Tibial nerve (tissue), 4 donors: ENCODE measurements at regions not wholly inside any gene's neighbourhood (a gene's known extent, or its start where the extent isn't known, plus 50 kb on each side); places are given as distances from the start of the nearest gene placed in this dataset.
"Not testable (repeated sequence)": the region's sequence is repeated elsewhere in the genome, so short reads cannot be mapped to it uniquely, and the experiment has no call there.

Experiments
- DNase-seq, 2 donors: peaks; one replicate each; pipeline ENCODE4 v3.0.0-alpha.2; 2019; ENCODE audit warnings: low spot score in 2 of 2
- H3K27ac ChIP-seq, 4 donors: fragments of 200-600 bp; sonication (generic) in 3 of 4; one replicate each; pipeline ENCODE4 v1.5.1; 2017 to 2019; ENCODE audit warnings: mild to moderate bottlenecking in 1 of 4
- H3K27me3 ChIP-seq, 2 donors: fragments of 200-600 bp; sonication (generic) in 1 of 2; one replicate each; pipeline versions ENCODE4 v1.5.1 to v1.6.0; 2017 to 2019
- H3K36me3 ChIP-seq, 3 donors: fragments of 200-600 bp; sonication (generic); one replicate each; pipeline ENCODE4 v1.5.1; 2018 to 2019
- H3K4me1 ChIP-seq, 4 donors: fragments of 200-600 bp; sonication (generic) in 3 of 4; one replicate each; pipeline ENCODE4 v1.5.1; 2017 to 2019
- H3K4me3 ChIP-seq, 4 donors: fragments of 200-600 bp; sonication (generic) in 3 of 4; one replicate each; pipeline ENCODE4 v1.5.1; 2017 to 2019; ENCODE audit warnings: mild to moderate bottlenecking in 1 of 4, moderate library complexity in 1 of 4
- H3K9me3 ChIP-seq, 4 donors: fragments of 200-600 bp; sonication (generic) in 3 of 4; one replicate each; pipeline ENCODE4 v1.5.1; 2017 to 2019
- CTCF ChIP-seq, 5 experiments: fragments of 200-600 bp in 3 of 5; fragments of 450-650 bp in 2 of 5; sonication (generic) in 3 of 5; IDR thresholded peaks; one replicate each; pipeline ENCODE4 v1.5.1; 2016 to 2019; ENCODE audit warnings: antibody characterized with exemption in 5 of 5, mild to moderate bottlenecking in 3 of 5, moderate library complexity in 2 of 5
- EP300 ChIP-seq, 2 donors: sonication (generic); formaldehyde crosslinking; IDR thresholded peaks; one replicate each; pipeline ENCODE4 v1.6.1; 2017; ENCODE audit warnings: antibody characterized with exemption in 2 of 2, mild to moderate bottlenecking in 1 of 2
- POLR2A ChIP-seq, 2 donors: fragments of 450-650 bp; IDR thresholded peaks; one replicate each; pipeline ENCODE4 v1.6.1; 2017; ENCODE audit warnings: antibody characterized with exemption in 2 of 2, mild to moderate bottlenecking in 2 of 2, moderate library complexity in 2 of 2
- WGBS, 2 donors: methylation state at CpG; one replicate each; pipeline ENCODE4 v1.1.5; 2018; 5-methylcytosine and 5-hydroxymethylcytosine counted together

DNA sequence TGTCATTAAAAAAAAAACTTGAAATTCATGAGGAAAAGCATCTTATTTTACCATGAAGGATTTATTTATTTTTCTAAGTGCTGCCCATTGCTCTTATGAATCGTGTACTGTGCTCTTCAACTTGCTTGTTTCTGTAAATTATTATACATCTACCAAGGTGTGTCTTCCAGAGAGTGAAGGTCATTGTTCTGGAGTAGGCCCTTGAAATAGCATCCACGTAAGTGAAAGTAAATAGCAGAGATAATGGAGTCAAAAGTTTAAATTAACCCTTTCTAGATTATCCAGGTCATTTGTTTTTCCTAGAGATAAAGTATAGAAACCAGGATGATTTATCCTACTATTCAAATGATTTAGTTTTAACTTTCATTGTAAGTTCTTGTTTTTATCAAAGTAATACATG is 473.1 kb downstream of the DIRAS2 start:
- H3K4me3 ChIP-seq, result no peak overlapping the region
- no peaks in the 10 kb centered on the region for H3K27me3 ChIP-seq
- TF ChIP-seq CTCF (IDR thresholded peaks at IDR 0.05) (no peak), POLR2A (IDR thresholded peaks at IDR 0.05) (no peak), EP300 (IDR thresholded peaks at IDR 0.05) (no peak)
- H3K9me3 ChIP-seq, result peaks cover 0 to 7% (median 0%) of the 10 kb centered on the region in 4 donors
- H3K36me3 ChIP-seq, result no peaks in the 10 kb centered on the region
- DNase-seq, result no peak
- H3K4me1 ChIP-seq, result no peaks in the 10 kb centered on the region
- H3K27ac ChIP-seq, result no peak overlapping the region
- 60 to 66% methylated on average over 2 of the region's 2 CpGs for WGBS, 2 donors

GRCh38 chr9:90173935-90174334 is 468.7 kb downstream of the DIRAS2 start:
- DNase-seq, H3K4me3 ChIP-seq, H3K36me3 ChIP-seq, H3K27ac ChIP-seq, H3K9me3 ChIP-seq, H3K4me1 ChIP-seq, H3K27me3 ChIP-seq: not testable (repeated sequence)
- WGBS, 2 donors, result 86 to 88% methylated on average over 4 of the region's 4 CpGs

- H3K27me3 ChIP-seq, H3K4me3 ChIP-seq, H3K27ac ChIP-seq, H3K9me3 ChIP-seq, H3K36me3 ChIP-seq, DNase-seq, H3K4me1 ChIP-seq: not testable (repeated sequence)
- WGBS, 2 donors, result 89 to 92% methylated on average over 10 of the region's 10 CpGs
These were observed 468.3 kb downstream of the DIRAS2 start for GRCh38 chr9:90174346-90174745.

DNA sequence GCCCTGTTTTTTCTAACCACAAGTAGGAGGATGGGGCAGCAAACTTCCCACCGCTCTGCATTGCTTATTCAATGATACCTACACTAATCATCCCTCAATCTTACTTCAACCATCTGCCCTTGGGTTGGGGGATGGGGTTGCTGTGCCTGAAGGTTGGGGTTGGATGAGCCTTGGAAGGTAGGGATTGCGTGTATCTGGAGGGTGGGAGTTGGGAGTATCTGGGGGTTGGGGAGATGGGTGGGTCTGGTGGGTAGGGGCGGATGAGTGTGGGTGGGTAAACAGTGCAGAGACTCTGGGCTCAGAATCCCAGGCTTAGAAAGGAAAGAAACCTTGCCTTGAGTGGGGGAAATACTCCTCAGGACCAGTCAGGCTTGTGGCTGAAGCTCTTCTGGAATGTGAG is 467.4 kb downstream of the DIRAS2 start:
- no peak for TF ChIP-seq EP300 (IDR thresholded peaks at IDR 0.05)
- TF ChIP-seq CTCF (IDR thresholded peaks at IDR 0.05), result no peak
- Histone ChIP-seq H3K9me3 (peaks cover 0 to 7% (median 0%) of the 10 kb centered on the region in 4 donors), H3K27ac (no peak overlapping the region), H3K36me3 (no peaks in the 10 kb centered on the region), H3K4me1 (no peaks in the 10 kb centered on the region), H3K27me3 (no peaks in the 10 kb centered on the region), H3K4me3 (no peak overlapping the region)
- WGBS, 2 donors, result 91 to 92% methylated on average over 3 of the region's 3 CpGs
- DNase-seq, result no peak

GRCh38 chr9:90175865-90176264 is 466.8 kb downstream of the DIRAS2 start:
- no peaks in the 10 kb centered on the region for H3K36me3 ChIP-seq
- H3K9me3 ChIP-seq, result peaks cover 0 to 4% (median 0%) of the 10 kb centered on the region in 4 donors
- H3K27ac ChIP-seq, result no peak overlapping the region
- 93% methylated on average over 4 of the region's 4 CpGs for WGBS, 2 donors
- TF ChIP-seq POLR2A (IDR thresholded peaks at IDR 0.05) (no peak), CTCF (IDR thresholded peaks at IDR 0.05) (no peak), EP300 (IDR thresholded peaks at IDR 0.05) (no peak)
- H3K27me3 ChIP-seq, result no peaks in the 10 kb centered on the region
- H3K4me1 ChIP-seq, result no peaks in the 10 kb centered on the region
- no peak for DNase-seq
- H3K4me3 ChIP-seq, result no peak overlapping the region

- Histone ChIP-seq H3K27me3 (no peaks in the 10 kb centered on the region), H3K4me1 (no peaks in the 10 kb centered on the region), H3K27ac (no peak overlapping the region), H3K4me3 (no peak overlapping the region), H3K36me3 (no peaks in the 10 kb centered on the region), H3K9me3 (no peaks in the 10 kb centered on the region)
- no peak for TF ChIP-seq POLR2A (IDR thresholded peaks at IDR 0.05)
- TF ChIP-seq CTCF (IDR thresholded peaks at IDR 0.05), result no peak
- TF ChIP-seq EP300 (IDR thresholded peaks at IDR 0.05), result no peak
- 71 to 79% methylated on average over 2 of the region's 2 CpGs for WGBS, 2 donors
- DNase-seq, result no peak
These were observed 465.7 kb downstream of the DIRAS2 start for GRCh38 chr9:90176901-90177300.
